Activated CD8-positive, alpha-beta T cell treated with anti-CD3 and anti-CD28 coated beads for 36 hours (primary cell): ENCODE measurements at regions not wholly inside any gene's neighbourhood (a gene's known extent, or its start where the extent isn't known, plus 50 kb on each side); places are given as distances from the start of the nearest gene placed in this dataset.

ENCODE experiments used
- ATAC-seq: fragments of 200-7000 bp; cut with Tn5 transposase; one replicate; pipeline ENCODE4 v1.10.0; 2021; ENCODE audit warnings: mild to moderate bottlenecking, moderate library complexity
- CTCF ChIA-PET: fragments of 350-600 bp; sonication (Branson Sonifier 250); formaldehyde crosslinking; loops from one replicate; lab custom pipeline; 2021; ENCODE audit warnings: antibody characterized with exemption; lab: Charles Lee
- POLR2A ChIA-PET: fragments of 350-600 bp; sonication (Branson Sonifier 250); formaldehyde crosslinking; loops from one replicate; lab custom pipeline; 2021; ENCODE audit warnings: antibody characterized with exemption; lab: Charles Lee
- DNase-seq: peaks from one replicate; pipeline ENCODE4 v3.0.0-alpha.2; 2020
- H3K27ac Mint-ChIP-seq: one replicate; pipeline ENCODE4 v1.8.0; 2021; ENCODE audit warnings: mild to moderate bottlenecking, mixed read lengths
- H3K27me3 Mint-ChIP-seq: one replicate; pipeline ENCODE4 v1.8.0; 2021; ENCODE audit warnings: mixed read lengths
- H3K36me3 Mint-ChIP-seq: one replicate; pipeline ENCODE4 v1.8.0; 2021; ENCODE audit warnings: low read depth, mixed read lengths
- H3K4me1 Mint-ChIP-seq: one replicate; pipeline ENCODE4 v1.8.0; 2021; ENCODE audit warnings: low read depth, mixed read lengths
- H3K4me3 Mint-ChIP-seq: one replicate; pipeline ENCODE4 v1.8.0; 2021; ENCODE audit warnings: mild to moderate bottlenecking, moderate library complexity, mixed read lengths
- H3K9me3 Mint-ChIP-seq: one replicate; pipeline ENCODE4 v1.8.0; 2021; ENCODE audit warnings: mixed read lengths
- CTCF ChIP-seq: fragments of 200-600 bp; IDR thresholded peaks from one replicate; pipeline ENCODE4 v1.8.0; 2022; ENCODE audit warnings: antibody characterized with exemption, mild to moderate bottlenecking
- intact Hi-C: fragments of 100-400 bp; cut with micrococcal nuclease; formaldehyde crosslinking; loops from one replicate; pipeline ENCODE4 v1.10.0; 2022

- no peak for TF ChIP-seq CTCF
- no peak overlapping the region for H3K27ac Mint-ChIP-seq
- ATAC-seq = no peak
- H3K4me1 Mint-ChIP-seq = peaks cover 13% of the 10 kb centered on the region
- ChIA-PET CTCF (interaction anchor here (0.8 kb wide), 1 partner anchor 297 kb away, joined by 3 read pairs; no protein-coding TSS in a partner anchor), POLR2A (interaction anchor here (0.6 kb wide), 1 partner anchor 644 kb away, joined by 3 read pairs; no protein-coding TSS in a partner anchor)
- no peak for DNase-seq
- no peak overlapping the region for H3K4me3 Mint-ChIP-seq
- intact Hi-C loops = no loop called here
- no peaks in the 10 kb centered on the region for H3K36me3 Mint-ChIP-seq
- H3K9me3 Mint-ChIP-seq = no peaks in the 10 kb centered on the region
- H3K27me3 Mint-ChIP-seq = no peaks in the 10 kb centered on the region
Observed at GRCh38 chr9:130755377-130756007, 61.9 kb downstream of the EXOSC2 start.

- ATAC-seq (no peak), DNase-seq (no peak)
- H3K36me3 Mint-ChIP-seq = no peaks in the 10 kb centered on the region
- TF ChIP-seq CTCF = no peak
- intact Hi-C loops = no loop called here
- no peaks in the 10 kb centered on the region for H3K9me3 Mint-ChIP-seq
- no peaks in the 10 kb centered on the region for H3K27me3 Mint-ChIP-seq
- CTCF ChIA-PET = interaction anchor here (0.8 to 1.3 kb wide), 4 partner anchors 50 to 296 kb away, joined by 3 to 4 read pairs (median 3); no protein-coding TSS in a partner anchor
- H3K27ac Mint-ChIP-seq = no peak overlapping the region
- H3K4me3 Mint-ChIP-seq = no peak overlapping the region
- H3K4me1 Mint-ChIP-seq = peaks cover 13% of the 10 kb centered on the region
- POLR2A ChIA-PET = interaction anchor here (0.6 kb wide), 1 partner anchor 643 kb away, joined by 3 read pairs; no protein-coding TSS in a partner anchor
Observed at GRCh38 chr9:130756037-130756436, 62.5 kb downstream of the EXOSC2 start.

GRCh38 chr9:130756455-130757152 lies 63.0 kb downstream of the EXOSC2 start:
- ChIA-PET CTCF (interaction anchor here (0.8 to 1.5 kb wide), 5 partner anchors 50 to 296 kb away, joined by 3 to 4 read pairs (median 3); no protein-coding TSS in a partner anchor), POLR2A (no interaction called here)
- Mint-ChIP-seq H3K4me1 (peaks cover 18% of the 10 kb centered on the region), H3K27ac (no peak overlapping the region), H3K4me3 (no peak overlapping the region), H3K9me3 (no peaks in the 10 kb centered on the region), H3K27me3 (no peaks in the 10 kb centered on the region), H3K36me3 (no peaks in the 10 kb centered on the region)
- DNase-seq (no peak), ATAC-seq (no peak)
- intact Hi-C loops = no loop called here
- TF ChIP-seq CTCF = no peak

- H3K4me3 Mint-ChIP-seq = no peak overlapping the region
- DNase-seq (no peak), ATAC-seq (no peak)
- ChIA-PET POLR2A (no interaction called here), CTCF (interaction anchor here (0.9 to 1.0 kb wide), 2 partner anchors 12 to 53 kb away, joined by 3 to 4 read pairs; no protein-coding TSS in a partner anchor)
- no peaks in the 10 kb centered on the region for H3K27me3 Mint-ChIP-seq
- intact Hi-C loops = no loop called here
- H3K27ac Mint-ChIP-seq = no peak overlapping the region
- peaks cover 29% of the 10 kb centered on the region for H3K4me1 Mint-ChIP-seq
- H3K9me3 Mint-ChIP-seq = no peaks in the 10 kb centered on the region
- no peak for TF ChIP-seq CTCF
- H3K36me3 Mint-ChIP-seq = no peaks in the 10 kb centered on the region
Observed at GRCh38 chr9:130759738-130760137, 66.2 kb downstream of the EXOSC2 start.
